Testis (tissue), 2 donors: ENCODE measurements at regions not wholly inside any gene's neighbourhood (a gene's known extent, or its start where the extent isn't known, plus 50 kb on each side); places are given as distances from the start of the nearest gene placed in this dataset.

Experiments
- DNase-seq: peaks from one replicate; pipeline ENCODE4 v3.0.0-alpha.2; 2019
- H3K27ac ChIP-seq, 2 donors: fragments of 200-600 bp; sonication (generic); one replicate each; pipeline ENCODE4 v1.5.1; 2019
- H3K27me3 ChIP-seq: fragments of 200-600 bp; sonication (generic); one replicate; pipeline ENCODE4 v1.5.1; 2019
- H3K36me3 ChIP-seq: fragments of 200-600 bp; sonication (generic); one replicate; pipeline ENCODE4 v1.5.1; 2017; ENCODE audit warnings: low read depth; ENCODE audit errors: missing control alignments
- H3K4me1 ChIP-seq: fragments of 200-600 bp; sonication (generic); one replicate; pipeline ENCODE4 v1.5.1; 2019
- H3K4me3 ChIP-seq, 2 donors: fragments of 200-600 bp; sonication (generic); one replicate each; pipeline ENCODE4 v1.5.1; 2017 to 2019
- H3K9me3 ChIP-seq: fragments of 200-600 bp; sonication (generic); one replicate; pipeline ENCODE4 v1.5.1; 2017
- CTCF ChIP-seq, 3 experiments: fragments of 450-650 bp in 2 of 3; fragments of 200-600 bp in 1 of 3; sonication (generic) in 1 of 3; IDR thresholded peaks; one replicate each; pipeline ENCODE4 v1.5.1; 2016 to 2019; ENCODE audit warnings: antibody characterized with exemption in 3 of 3, mild to moderate bottlenecking in 2 of 3, moderate library complexity in 1 of 3
- POLR2A ChIP-seq: fragments of 450-650 bp; IDR thresholded peaks from one replicate; pipeline ENCODE4 v1.6.1; 2017; ENCODE audit warnings: antibody characterized with exemption, mild to moderate bottlenecking, moderate library complexity
- WGBS, 2 donors: methylation state at CpG; one replicate each; pipeline ENCODE4 v1.1.5; 2018; 5-methylcytosine and 5-hydroxymethylcytosine counted together
- intact Hi-C: fragments of 100-400 bp; cut with DNase I; formaldehyde crosslinking; loops from one replicate; pipeline ENCODE4 v1.15.1; 2023; ENCODE audit warnings: low total_unique reads

GRCh38 chr1:30037251-30038118 is 685.9 kb downstream of the MATN1 start:
- H3K27me3 ChIP-seq = no peaks in the 10 kb centered on the region
- H3K36me3 ChIP-seq = no peaks in the 10 kb centered on the region
- TF ChIP-seq POLR2A (no peak), CTCF (IDR thresholded peaks at IDR 0.05) (no peak)
- no peaks in the 10 kb centered on the region for H3K4me1 ChIP-seq
- no peak overlapping the region for H3K4me3 ChIP-seq
- intact Hi-C loops = no loop called here
- DNase-seq = no peak
- no peaks in the 10 kb centered on the region for H3K9me3 ChIP-seq
- 90 to 94% methylated on average over 8 to 10 of the region's 10 CpGs for WGBS, 2 donors
- no peak overlapping the region for H3K27ac ChIP-seq

GRCh38 chr1:30036666-30037065 is 686.7 kb downstream of the MATN1 start:
- Histone ChIP-seq H3K9me3 (no peaks in the 10 kb centered on the region), H3K27ac (no peak overlapping the region), H3K27me3 (no peaks in the 10 kb centered on the region), H3K36me3 (no peaks in the 10 kb centered on the region), H3K4me1 (no peaks in the 10 kb centered on the region), H3K4me3 (no peak overlapping the region)
- intact Hi-C loops = no loop called here
- no peak for DNase-seq
- TF ChIP-seq CTCF (IDR thresholded peaks at IDR 0.05) (no peak), POLR2A (no peak)

- Histone ChIP-seq H3K27me3 (no peaks in the 10 kb centered on the region), H3K27ac (no peak overlapping the region), H3K4me1 (no peaks in the 10 kb centered on the region), H3K4me3 (no peak overlapping the region), H3K36me3 (no peaks in the 10 kb centered on the region), H3K9me3 (no peaks in the 10 kb centered on the region)
- DNase-seq = no peak
- 84 to 86% methylated on average over 6 of the region's 6 CpGs for WGBS, 2 donors
- intact Hi-C loops = no loop called here
- TF ChIP-seq POLR2A (no peak), CTCF (IDR thresholded peaks at IDR 0.05) (no peak)
Observed at GRCh38 chr1:30036229-30036547, 687.2 kb downstream of the MATN1 start.

GRCh38 chr1:30035522-30036228 is 687.7 kb downstream of the MATN1 start:
- DNase-seq = no peak
- Histone ChIP-seq H3K27ac (no peak overlapping the region), H3K4me3 (no peak overlapping the region), H3K27me3 (no peaks in the 10 kb centered on the region), H3K4me1 (no peaks in the 10 kb centered on the region), H3K36me3 (no peaks in the 10 kb centered on the region), H3K9me3 (no peaks in the 10 kb centered on the region)
- intact Hi-C loops = no loop called here
- TF ChIP-seq CTCF (IDR thresholded peaks at IDR 0.05) = no peak
- no peak for TF ChIP-seq POLR2A
- 78 to 79% methylated on average over 7 to 8 of the region's 8 CpGs for WGBS, 2 donors
